HPDE6-E6E7 (cell line): ENCODE measurements at regions not wholly inside any gene's neighbourhood (a gene's known extent, or its start where the extent isn't known, plus 50 kb on each side); places are given as distances from the start of the nearest gene placed in this dataset.

ENCODE experiments used
- DNase-seq: peaks from one replicate; pipeline ENCODE4 v3.0.0; 2011; ENCODE audit warnings: missing footprints; ENCODE audit errors: extremely low spot score

- no peak for DNase-seq
Measured at GRCh38 chr2:8416001-8416571, 265.8 kb upstream of the ID2 start.

- DNase-seq: no peak
Measured at GRCh38 chr2:8416849-8417832, 264.7 kb upstream of the ID2 start.

GRCh38 chr2:8418721-8419120, 263.1 kb upstream of the ID2 start:
- no peak for DNase-seq

DNA sequence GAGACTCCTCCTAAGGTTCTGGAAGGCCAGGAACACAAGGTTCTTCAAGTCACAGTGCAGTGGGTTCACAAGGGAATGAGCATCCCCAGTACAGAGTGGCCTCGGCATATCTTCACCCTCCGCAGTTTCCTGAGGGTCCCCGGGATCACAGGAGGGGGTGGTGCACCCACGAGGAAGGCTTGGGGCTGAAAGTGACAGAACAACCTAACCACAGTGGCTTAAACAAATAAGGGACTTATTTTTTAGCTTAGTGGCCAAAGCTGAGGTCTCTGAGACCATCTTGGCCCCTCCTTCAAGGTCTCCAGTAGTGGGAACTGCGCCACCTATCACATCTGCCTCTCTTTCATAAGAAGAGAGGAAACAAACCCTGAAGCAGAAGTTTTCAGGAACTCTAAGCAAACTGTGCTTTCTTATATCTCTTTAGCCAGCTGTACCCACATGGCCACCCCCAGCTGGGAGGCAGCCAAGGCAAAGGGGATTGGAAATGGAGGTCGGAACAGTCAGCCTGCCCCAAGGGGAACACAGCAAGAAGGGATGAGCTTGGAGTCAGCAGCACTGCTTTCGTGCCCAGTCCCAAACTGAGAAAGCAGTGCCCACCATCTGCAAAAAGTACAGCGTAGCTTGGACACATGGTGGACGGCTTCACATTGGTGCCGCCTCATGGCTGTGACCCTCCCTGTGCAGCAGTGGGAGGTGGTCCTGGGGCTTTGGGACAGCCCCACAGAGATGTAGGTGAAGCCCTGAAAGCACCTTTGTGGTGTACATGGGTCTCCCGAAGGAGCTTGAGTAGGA, 260.0 kb upstream of the ID2 start:
- DNase-seq: no peak

DNA sequence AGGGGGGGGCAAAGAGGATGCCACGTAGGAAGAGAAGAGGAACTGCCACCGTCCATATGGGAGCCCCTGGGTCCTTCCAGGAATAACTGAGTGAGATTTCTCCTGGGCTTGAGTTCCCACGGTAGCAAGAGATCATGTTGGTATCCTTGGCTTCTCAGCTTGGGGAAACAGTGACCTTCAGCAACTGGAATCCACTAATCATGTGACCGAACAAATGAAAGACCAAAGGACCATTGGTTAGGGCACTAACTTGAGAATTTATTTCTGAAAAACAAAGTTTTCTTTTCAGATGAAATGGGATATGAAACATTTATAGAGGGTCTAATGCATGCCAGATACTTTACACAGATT, 259.4 kb upstream of the ID2 start:
- DNase-seq: no peak

DNA sequence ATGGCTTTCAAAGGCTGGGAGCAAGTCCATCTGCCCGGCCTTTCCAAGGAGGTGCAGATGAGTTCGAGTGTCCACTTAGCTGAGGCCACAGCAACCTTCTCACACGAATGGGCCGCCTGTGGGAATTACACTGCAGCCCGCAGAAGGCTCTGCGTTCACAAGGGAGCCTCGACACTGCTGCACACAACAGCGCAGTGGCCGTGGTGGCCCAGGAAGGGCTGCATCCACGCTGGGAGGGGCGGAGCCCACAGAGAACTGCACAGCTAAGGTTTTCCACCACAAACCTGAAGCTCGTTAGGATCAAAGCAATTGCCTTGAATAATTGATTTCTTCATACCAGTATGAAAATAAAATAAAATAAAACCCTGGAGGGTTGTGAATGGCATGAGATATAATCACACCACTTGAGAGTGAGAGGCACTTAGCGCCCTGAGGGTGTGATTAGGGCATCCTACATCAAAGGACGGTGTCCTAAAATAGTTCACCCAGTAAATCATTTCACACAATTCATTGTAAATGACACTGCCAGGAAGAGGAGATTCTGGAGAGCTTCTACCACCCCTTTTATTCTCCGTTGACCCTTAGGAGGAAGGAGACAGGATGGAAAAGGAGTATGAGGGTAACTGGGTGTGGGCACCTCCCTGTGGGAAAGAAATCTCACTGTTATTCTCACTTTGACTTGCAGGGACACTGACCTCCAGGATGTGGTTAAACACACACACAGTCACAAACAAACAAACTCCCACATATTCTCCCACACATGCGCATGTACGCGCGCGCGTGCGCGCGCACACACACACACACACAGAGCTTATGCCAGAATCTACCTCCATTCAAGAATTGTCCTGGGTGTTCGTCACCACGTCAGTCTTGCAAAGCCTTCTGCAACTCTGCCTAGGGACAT, 256.6 kb upstream of the ID2 start:
- DNase-seq: no peak

DNA sequence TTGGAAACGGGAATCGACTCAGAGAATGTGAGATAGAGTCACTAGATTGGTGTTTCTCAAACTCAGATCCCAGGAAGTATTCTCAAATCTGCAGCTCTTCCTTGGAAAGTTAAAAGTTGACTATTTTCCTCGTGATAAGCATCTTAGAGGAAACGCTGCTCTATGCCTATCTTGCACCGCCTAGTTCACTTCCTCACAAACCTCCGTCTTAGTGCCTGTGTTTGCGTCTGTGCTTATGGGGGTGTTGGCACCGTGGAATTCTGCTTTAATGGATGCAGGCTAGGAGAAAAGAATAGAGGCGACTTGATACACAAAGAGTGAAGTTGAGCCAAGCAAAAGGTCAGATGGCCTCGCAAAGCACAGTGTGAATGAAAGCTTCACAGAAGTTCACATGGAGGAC, 255.3 kb upstream of the ID2 start:
- DNase-seq: no peak

GRCh38 chr2:8427211-8427610, 254.6 kb upstream of the ID2 start:
- DNase-seq: no peak

DNA sequence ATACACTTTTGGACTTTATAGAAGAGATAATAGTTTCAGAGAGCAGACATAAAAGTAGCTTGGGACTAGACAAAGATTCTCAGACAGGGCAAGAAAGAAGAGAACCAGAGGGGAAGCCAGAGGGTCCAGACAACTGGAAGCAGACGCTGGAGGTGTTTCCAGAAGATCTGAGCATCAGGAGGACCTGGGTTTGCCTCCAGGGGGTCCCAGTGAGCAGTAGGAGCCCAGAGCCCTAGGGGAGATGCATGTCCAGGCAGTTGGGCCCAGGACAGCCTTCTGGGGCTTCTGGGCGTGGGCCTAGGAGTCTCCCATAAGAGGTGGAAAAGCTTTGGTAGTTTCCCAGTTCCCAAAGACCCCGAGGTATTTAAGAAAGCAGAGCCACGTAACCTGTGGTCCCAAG, 251.2 kb upstream of the ID2 start:
- no peak for DNase-seq

DNA sequence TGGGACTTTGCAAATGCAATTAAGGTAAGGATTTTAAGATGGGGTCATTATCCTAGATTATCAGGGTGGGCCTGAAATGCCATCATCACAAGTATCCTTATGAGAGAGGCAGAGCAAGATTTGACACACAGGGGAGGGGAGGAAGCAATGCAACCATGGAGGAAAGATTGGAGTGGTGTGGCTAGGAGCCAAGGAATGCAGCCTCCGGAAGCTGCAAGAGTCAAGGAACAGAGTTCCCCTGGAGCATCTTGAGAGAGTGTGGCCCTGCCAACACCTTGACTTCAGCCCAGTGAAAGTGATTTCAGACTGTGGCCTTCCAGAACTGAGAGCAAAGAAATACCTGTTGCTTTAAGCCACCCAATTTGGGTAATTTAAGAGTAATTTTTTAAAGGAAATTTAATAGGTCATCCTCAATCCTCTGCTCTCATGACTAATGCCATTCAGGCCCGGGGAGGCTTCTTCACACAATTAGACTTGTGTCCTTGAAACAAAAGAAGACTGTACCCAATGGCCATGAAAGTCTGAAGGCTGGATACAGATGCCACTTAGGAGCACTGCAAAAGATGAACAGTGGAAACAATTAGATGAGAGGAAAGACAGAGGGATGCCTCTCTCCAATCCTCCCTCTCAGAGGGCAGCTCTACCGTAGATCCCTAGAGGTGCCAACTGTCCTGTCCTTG, 250.3 kb upstream of the ID2 start:
- DNase-seq: no peak

DNA sequence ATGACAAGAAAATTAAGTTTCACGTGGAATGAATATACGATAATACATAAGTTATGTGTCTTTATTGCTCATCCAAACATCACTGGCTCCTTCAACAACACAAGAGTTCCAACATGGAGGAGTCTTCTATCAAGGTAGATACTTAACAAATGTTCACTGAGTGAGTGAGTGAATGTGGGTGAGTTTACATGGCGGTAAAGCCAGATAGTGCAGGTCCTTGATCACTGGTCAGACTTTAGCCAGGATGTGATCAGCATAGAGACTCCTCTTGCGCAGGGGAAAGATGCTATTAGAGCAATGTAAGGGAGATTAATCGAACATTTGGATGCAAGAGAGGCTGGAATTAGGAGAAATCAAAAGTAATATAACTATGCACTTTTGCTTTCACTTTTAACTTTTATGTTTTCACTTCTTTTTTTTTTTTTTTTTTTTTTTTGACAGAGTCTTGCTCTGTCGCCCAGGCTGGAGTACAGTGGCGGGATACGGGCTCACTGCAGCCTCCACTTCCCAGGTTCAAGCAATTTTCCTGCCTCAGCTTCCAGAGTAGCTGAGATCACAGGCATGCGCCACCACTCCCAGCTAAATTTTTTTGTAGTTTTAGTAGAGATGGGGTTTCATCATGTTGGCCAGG, 249.0 kb upstream of the ID2 start:
- DNase-seq: no peak

DNA sequence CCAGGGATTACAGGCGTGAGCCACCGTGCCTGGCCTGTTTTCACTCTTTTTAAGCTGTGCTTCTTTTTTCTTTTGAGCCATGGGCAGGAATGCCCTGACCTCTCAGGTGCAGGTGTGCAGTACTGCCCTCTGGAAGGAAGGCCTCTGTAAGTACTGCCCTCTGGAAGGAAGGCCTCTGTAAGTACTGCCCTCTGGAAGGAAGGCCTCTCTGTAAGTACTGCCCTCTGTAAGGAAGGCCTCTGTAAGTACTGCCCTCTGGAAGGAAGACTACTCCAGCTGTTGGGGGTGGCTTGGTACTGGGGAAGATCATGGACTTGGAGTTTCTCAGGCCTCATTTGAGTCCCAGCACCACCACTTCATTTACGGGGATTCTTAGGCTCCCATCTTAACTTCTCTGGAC, 248.5 kb upstream of the ID2 start:
- no peak for DNase-seq

GRCh38 chr2:8435608-8436007, 246.2 kb upstream of the ID2 start:
- DNase-seq: no peak

DNA sequence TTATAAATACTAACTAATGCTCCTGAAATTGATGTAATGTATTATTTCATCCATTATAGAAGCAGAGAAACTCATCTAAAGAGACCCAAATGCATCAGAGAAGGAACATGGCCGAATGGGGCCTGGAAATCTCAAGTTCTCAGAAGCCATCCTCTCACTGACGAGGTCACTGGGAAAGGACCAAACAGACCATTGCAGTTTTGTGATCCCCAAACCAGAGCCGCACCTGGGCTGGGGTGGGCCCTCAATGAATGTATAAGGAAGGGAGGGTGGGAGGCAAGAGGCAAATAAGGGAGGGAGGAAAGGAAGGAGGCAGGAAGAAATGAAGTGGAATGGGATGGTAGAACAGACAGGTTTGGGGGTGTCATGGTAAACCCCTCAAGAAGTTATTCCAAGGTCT, 245.3 kb upstream of the ID2 start:
- no peak for DNase-seq

DNA sequence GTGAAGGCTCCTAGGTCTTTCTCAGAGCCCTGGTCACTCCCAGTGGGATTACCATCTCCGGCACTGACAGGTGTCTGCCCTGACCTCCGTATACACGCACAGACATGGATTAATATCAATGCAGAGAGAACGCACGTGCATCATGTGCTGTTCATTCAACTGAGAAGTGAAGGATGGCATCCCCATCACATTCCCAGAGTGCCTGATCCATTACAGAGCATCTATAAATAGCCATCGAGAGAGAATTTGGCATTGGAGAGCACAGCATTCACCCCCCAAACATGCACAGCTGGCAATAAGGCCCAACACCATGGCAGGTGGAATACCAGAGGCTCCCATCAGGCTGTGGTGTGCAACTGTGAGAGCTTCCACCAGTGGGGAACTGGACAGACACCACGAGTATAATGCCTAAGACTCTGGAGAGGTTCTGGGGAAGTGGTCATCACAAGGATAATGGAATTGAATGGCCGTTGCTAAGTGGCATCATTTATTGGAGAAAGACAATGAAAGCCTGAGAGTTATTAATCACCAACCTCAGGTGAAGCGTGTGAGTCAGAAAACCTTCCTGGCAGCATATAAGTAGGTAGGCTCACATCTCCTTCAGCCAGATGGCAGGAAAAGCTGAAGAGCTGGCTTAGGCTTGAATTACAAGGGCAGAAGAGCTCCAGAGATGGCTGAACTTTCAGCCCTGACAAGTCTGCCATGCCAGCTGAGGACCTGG, 244.5 kb upstream of the ID2 start:
- DNase-seq: no peak

DNA sequence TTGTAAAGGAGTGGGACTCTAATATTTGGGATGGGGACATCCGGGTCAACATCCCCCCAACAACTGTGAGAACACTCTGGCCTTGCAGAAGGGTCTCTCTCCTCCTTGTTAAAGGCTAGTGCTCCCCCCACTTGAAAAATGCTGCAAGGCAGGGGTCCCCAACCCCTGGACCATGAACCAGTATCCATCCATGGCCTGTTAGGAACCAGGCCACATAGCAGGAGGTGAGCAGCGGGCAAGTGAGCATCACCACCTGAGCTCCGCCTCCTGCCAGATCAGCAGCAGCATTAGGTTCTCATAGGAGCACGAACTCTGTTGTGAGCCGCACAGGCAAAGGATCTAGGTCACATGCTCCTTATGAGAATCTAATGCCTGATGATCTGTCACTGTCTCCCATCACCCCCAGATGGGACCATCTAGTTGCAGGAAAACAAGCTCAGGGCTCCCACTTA, 243.9 kb upstream of the ID2 start:
- no peak for DNase-seq

DNA sequence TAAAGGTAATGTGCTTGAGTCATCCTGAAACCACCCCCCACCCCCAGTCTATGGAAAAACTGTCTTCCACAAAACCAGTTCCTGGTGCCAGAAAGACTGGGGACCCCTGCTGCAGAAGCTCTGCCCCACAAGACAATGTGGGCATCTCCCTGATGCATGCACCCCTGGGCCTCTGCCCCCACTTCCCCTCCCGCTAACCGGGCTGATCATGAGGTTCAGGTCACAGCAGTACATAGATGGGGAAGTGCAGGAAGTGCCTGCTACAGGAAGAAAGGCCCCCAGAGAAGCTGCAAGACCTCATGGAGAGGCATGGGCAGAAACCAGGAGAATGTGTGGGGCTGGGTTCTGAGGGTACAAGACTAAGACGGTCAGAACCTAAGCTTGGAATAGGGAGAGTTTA, 243.4 kb upstream of the ID2 start:
- DNase-seq: no peak

DNA sequence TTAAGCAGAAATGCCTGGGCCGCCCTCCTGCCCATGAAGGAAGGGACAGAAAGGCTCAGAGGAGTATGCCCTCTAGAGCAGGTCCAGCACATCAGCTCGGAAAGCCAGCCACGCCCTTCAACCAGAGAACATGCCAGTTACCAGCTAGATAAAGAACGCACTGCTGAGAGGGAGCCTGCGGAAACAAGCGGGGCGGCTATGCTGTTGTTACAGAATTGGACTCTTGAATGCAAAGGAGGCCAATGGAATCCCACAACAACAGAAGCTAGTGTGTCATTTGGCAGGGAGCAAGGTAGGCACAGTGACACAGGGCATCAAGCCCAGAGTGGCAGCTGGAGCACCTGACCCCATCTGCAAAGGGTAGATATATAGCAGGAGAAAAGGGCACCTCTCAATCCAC, 242.9 kb upstream of the ID2 start:
- no peak for DNase-seq

DNA sequence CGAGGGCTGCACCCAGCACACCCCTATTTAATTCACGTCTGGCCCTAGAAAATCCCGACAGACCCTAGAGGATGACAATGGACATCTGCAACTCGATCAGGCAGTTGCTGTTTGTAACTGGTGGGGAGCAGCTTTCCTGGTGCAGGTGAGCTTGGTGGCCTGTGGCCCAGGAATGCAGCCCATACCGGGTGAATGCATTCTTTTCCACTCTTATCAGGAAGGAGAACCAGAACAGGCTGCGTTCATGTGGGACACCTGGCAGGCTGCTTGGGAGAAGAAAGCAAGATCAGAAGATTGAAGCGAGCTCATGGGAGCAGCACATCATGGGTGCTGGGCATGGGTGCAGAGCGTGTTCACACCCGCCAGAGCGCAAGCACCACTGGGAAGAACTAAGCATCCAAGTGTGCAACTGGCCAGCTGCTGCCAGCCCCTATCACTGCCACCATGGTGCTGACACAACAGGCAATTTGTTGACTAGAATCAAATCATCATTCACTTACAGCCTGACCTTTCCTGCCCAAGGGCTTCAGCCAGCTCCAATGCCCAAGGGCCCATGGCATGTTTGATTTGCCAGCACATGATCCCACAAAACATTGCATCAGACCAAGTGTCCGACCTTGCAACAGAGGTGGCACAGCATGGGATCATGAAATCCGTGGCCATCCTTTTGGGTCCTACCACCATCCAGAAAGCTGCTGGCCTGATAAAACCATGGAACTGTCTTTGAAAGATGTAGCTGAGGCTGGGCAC, 241.7 kb upstream of the ID2 start:
- DNase-seq: no peak
